HL-60 (cell line): ENCODE measurements at regions not wholly inside any gene's neighbourhood (a gene's known extent, or its start where the extent isn't known, plus 50 kb on each side); places are given as distances from the start of the nearest gene placed in this dataset.

Source experiments
- DNase-seq, 2 experiments: peaks; one replicate each; pipeline ENCODE4 v3.0.0-alpha.2; 2010 to 2020; ENCODE audit warnings: low read depth in 1 of 2, low spot score in 1 of 2
- H3K27ac ChIP-seq: fragments of 250-450 bp; sonication (Bioruptor Pico); replicated peaks from 2 replicates; pipeline ENCODE4 v1.5.1; 2020; ENCODE audit warnings: mild to moderate bottlenecking, moderate library complexity
- H3K27me3 ChIP-seq: fragments of 250-450 bp; sonication (Bioruptor Pico); 2 replicates; pipeline ENCODE4 v1.5.1; 2021; ENCODE audit warnings: mild to moderate bottlenecking, moderate library complexity; ENCODE audit not compliant: insufficient read depth, poor library complexity, severe bottlenecking
- H3K4me3 ChIP-seq: replicated peaks from 2 replicates; pipeline ENCODE4 v1.5.1; 2011; ENCODE audit warnings: mild to moderate bottlenecking, control low read depth, low read length; ENCODE audit not compliant: insufficient read depth
- GABPA ChIP-seq: IDR thresholded peaks from 2 replicates; pipeline ENCODE4 v1.6.1; 2012; ENCODE audit warnings: low read depth
- POLR2AphosphoS5 ChIP-seq: IDR thresholded peaks from 2 replicates; pipeline ENCODE4 v1.6.1; 2012; ENCODE audit warnings: low read depth
- SPI1 ChIP-seq: IDR thresholded peaks from 2 replicates; pipeline ENCODE4 v1.6.1; 2012; ENCODE audit warnings: low read depth, mild to moderate bottlenecking, borderline replicate concordance
- TF ChIP-seq, protein P1 (sequence below): IDR thresholded peaks from one replicate; pipeline ENCODE4 v1.5.1; 2011; ENCODE audit warnings: low read length, control low read depth, inconsistent platforms; ENCODE audit not compliant: insufficient read depth
- TF ChIP-seq, protein P2 (sequence below): IDR thresholded peaks from 2 replicates; pipeline ENCODE4 v1.6.1; 2012; ENCODE audit warnings: low read depth; ENCODE audit not compliant: insufficient replicate concordance

DNA sequence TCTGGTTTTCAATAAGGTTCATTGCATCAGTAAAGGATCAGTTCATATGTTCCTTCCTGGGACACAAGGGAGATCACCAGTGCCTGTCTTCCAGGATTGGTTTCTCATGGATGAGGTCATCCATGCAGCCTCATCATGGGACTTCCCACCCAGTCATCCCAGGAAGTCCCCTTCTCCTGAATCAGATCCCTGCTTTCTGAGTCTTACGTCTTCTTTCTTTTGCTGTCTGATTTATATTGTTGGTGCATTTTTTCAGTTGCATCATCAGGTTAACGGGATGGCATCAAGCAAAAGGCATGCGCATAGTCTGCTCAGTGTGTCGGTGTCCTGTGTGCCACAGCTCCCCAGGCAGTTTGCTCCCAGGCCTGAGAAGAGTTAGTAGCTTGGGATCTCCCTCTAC lies 105.9 kb downstream of the SOX11 start:
- H3K27me3 ChIP-seq = no peaks in the 10 kb centered on the region
- no peak overlapping the region for H3K4me3 ChIP-seq
- DNase-seq = no peak
- TF ChIP-seq SPI1 = no peak
- TF ChIP-seq, protein P1, sequence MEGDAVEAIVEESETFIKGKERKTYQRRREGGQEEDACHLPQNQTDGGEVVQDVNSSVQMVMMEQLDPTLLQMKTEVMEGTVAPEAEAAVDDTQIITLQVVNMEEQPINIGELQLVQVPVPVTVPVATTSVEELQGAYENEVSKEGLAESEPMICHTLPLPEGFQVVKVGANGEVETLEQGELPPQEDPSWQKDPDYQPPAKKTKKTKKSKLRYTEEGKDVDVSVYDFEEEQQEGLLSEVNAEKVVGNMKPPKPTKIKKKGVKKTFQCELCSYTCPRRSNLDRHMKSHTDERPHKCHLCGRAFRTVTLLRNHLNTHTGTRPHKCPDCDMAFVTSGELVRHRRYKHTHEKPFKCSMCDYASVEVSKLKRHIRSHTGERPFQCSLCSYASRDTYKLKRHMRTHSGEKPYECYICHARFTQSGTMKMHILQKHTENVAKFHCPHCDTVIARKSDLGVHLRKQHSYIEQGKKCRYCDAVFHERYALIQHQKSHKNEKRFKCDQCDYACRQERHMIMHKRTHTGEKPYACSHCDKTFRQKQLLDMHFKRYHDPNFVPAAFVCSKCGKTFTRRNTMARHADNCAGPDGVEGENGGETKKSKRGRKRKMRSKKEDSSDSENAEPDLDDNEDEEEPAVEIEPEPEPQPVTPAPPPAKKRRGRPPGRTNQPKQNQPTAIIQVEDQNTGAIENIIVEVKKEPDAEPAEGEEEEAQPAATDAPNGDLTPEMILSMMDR = no peak
- TF ChIP-seq, protein P2, sequence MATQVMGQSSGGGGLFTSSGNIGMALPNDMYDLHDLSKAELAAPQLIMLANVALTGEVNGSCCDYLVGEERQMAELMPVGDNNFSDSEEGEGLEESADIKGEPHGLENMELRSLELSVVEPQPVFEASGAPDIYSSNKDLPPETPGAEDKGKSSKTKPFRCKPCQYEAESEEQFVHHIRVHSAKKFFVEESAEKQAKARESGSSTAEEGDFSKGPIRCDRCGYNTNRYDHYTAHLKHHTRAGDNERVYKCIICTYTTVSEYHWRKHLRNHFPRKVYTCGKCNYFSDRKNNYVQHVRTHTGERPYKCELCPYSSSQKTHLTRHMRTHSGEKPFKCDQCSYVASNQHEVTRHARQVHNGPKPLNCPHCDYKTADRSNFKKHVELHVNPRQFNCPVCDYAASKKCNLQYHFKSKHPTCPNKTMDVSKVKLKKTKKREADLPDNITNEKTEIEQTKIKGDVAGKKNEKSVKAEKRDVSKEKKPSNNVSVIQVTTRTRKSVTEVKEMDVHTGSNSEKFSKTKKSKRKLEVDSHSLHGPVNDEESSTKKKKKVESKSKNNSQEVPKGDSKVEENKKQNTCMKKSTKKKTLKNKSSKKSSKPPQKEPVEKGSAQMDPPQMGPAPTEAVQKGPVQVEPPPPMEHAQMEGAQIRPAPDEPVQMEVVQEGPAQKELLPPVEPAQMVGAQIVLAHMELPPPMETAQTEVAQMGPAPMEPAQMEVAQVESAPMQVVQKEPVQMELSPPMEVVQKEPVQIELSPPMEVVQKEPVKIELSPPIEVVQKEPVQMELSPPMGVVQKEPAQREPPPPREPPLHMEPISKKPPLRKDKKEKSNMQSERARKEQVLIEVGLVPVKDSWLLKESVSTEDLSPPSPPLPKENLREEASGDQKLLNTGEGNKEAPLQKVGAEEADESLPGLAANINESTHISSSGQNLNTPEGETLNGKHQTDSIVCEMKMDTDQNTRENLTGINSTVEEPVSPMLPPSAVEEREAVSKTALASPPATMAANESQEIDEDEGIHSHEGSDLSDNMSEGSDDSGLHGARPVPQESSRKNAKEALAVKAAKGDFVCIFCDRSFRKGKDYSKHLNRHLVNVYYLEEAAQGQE = no peak
- no peak for TF ChIP-seq GABPA
- no peak for TF ChIP-seq POLR2AphosphoS5
- H3K27ac ChIP-seq = no peak overlapping the region

DNA sequence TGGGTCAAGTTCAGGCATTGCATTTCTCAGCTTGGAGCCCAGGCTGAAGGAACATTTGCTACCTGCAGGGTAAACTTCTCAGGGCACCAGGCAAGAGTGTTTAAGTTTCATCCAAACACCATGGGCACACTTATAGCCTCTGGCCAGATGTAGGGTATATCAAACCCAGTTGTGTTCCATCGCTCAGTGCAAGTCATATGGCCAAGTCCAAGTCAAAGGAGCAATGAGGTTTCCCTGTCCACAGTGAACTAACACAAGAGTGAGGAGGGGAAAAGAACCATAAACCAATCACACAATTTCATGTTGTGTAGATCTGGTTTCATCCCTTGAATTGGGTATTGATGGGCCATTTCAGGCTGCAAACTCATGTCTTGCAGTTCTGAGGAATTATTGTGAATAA lies 107.2 kb downstream of the SOX11 start:
- Histone ChIP-seq H3K4me3 (no peak overlapping the region), H3K27ac (no peak overlapping the region), H3K27me3 (no peaks in the 10 kb centered on the region)
- TF ChIP-seq GABPA = no peak
- no peak for TF ChIP-seq POLR2AphosphoS5
- TF ChIP-seq, protein P2 = no peak
- no peak for TF ChIP-seq SPI1
- TF ChIP-seq, protein P1 = no peak
- DNase-seq = no peak

DNA sequence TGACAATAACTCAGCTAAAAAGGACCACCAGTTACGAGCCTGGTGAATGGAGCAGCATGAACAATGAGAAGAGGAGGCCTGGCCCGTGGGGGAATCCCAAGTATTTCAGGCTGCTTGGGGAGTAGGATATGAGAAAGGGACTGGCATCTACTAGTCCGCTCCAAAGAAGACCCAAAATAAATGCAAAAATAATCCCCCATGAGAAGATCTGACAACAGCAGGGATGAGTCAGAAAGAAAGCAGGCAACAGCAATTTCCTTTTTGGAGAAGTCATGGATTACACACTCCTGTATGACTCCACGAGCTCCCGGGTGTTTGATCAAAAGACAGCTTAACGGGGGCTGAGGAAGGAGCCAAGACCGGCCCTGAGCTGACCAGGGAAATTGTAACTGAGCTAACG lies 111.4 kb downstream of the SOX11 start:
- H3K4me3 ChIP-seq = no peak overlapping the region
- DNase-seq = no peak
- TF ChIP-seq, protein P1 = no peak
- TF ChIP-seq POLR2AphosphoS5 (no peak), GABPA (no peak), SPI1 (no peak)
- TF ChIP-seq, protein P2 = no peak
- no peaks in the 10 kb centered on the region for H3K27me3 ChIP-seq
- no peak overlapping the region for H3K27ac ChIP-seq
